Stimulated activated CD8-positive, alpha-beta memory T cell treated with anti-CD3 and anti-CD28 coated beads, Interleukin-2, amount 100 ng/mL, for 1 hour (primary cell): ENCODE measurements at regions not wholly inside any gene's neighbourhood (a gene's known extent, or its start where the extent isn't known, plus 50 kb on each side); places are given as distances from the start of the nearest gene placed in this dataset.

ENCODE experiments used
- DNase-seq, 2 donors: peaks; one replicate each; pipeline ENCODE4 v3.0.0-alpha.2; 2020; ENCODE audit warnings: low read depth in 2 of 2

GRCh38 chr6:105767541-105767940, 318.6 kb upstream of the PRDM1 start:
- no peak for DNase-seq

- DNase-seq = no peak
These were observed 320.9 kb upstream of the PRDM1 start for GRCh38 chr6:105765239-105765638.

DNA sequence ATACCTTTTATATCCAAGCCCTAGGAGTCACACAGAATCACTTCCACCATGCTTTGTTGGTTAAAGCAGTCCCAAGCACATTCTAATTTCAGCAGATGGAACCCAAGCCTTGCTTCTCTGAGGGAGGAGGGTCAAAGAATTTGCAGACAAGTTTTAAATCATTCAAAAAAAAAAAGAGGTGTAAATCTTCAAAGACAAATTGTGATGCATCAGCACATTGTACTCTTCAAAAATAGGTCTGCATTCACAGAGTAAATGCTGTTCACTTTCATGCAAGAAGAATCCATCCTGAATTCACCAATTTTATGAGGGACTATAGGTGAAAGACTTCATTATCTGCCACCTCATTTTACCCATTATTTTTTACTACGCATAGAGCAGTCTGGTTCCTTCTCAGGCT, 321.8 kb upstream of the PRDM1 start:
- DNase-seq = no peak

- no peak for DNase-seq
These were observed 322.3 kb upstream of the PRDM1 start for GRCh38 chr6:105763866-105764265.

GRCh38 chr6:105760746-105761145, 325.4 kb upstream of the PRDM1 start:
- no peak for DNase-seq

DNA sequence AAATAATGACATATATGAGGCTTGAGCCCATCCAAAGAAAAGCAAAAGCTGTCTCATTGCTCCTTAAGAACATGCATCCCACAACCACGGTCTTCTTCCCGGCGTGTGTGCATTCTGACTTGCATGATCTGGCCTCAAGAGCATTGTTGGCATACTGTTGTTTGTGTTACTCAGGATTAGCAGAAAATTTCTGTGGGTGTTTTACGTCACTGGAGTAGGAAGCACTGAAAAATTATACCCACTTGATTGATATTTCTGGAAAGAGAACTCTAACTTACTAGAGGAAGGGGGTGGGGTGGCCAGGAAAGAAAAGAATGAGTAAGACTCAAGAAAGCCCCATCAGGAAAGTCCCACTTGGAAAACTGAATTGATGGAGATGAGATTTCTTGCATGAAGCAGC, 326.2 kb upstream of the PRDM1 start:
- DNase-seq = no peak

DNA sequence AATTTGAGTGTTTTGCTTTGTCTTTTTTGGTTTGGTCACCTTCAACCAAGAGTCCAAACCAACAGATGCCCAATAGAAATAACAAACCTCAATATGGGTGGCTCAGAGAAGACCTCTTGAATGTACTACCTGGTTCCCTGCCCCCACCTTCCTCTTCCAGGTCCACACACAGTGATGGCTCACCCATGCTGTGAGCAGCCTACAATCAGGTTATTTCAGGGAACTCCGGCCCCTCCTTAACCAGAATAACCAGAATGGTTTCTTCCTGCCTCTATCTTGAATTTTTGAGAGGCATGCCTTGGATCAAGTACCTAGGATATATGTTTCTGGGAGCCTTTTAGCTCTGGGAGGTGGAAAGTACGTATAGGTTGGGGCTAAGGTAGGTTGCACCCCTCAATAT, 327.1 kb upstream of the PRDM1 start:
- DNase-seq = no peak

GRCh38 chr6:105757512-105758200, 328.5 kb upstream of the PRDM1 start:
- DNase-seq = no peak

- no peak for DNase-seq
These were observed 330.3 kb upstream of the PRDM1 start for GRCh38 chr6:105755885-105756284.

DNA sequence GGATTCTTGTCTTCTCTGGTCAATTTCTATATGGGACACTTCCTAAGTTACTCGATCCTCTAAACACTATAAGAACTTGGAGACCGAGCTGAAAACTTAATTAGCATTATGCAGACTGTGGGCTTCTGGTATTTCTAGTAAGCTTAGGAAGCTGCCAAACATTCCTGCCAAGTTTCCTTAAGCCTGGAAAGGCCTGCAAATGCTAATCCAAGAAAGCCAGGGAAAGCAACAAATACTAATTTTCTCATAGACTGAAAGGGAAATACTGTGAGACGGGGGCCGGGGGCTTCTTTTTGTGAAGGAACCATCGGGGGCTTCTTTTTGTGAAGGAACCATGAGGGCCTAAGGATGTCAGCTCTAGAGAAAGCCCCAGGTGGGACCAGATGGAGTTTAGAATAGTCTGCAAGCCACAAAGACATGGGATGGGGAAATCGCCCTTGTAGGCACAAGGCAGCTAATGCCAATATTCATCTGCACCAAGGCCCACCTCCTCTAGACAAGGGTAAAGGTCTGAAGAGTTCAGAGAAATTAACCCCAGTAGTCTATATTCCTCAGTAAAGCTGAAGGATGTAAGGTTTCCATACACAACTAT, 332.4 kb upstream of the PRDM1 start:
- DNase-seq = no peak

GRCh38 chr6:105753207-105753606, 332.9 kb upstream of the PRDM1 start:
- DNase-seq = no peak

GRCh38 chr6:105750089-105750488, 336.0 kb upstream of the PRDM1 start:
- DNase-seq = no peak

DNA sequence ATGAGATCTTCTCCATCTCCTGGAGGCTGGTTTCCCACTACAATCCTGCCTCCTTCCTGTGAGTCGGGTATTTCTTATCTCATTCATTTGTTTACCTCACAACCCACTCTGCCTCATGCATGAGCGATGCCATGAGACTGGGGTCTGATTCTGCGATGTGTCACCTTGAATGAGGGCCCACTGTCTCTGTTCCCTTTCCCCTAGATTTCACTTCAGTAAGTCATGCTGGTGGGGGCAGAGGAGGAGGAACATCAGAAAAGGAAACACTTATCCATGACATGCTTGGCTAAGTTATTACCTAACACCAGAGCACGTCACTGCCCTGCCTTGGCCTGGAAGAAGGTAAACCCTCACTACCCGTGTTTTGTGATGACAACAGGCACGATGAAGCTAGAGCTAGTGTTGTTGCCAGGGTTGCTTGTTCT, 337.4 kb upstream of the PRDM1 start:
- DNase-seq = no peak

DNA sequence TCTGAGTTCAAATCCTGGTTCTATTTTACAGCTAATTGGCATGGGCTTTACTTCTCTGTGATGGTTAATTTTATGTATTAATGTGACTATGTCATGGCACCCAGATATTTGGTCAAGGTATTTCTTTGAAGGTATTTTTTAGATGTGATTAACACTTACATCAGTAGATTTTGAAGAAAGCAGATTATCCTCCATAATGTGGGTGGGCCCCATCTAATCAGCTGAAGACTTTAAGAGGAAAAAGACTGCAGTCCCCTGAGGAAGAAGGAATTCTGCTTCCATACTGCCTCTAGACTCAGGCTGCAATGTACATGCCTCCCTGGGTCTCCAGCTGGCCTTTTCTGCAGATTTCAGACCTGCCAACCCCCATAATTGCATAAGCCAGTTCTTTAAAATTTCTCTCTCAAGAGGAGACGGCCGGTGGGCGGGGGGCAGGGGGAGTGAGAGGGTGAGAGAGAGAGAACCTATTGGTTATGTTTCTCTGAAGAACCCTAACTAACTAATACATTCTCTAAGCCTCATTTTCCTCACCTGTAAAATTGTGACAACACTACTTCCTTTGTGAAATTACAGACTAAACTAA, 338.2 kb upstream of the PRDM1 start:
- DNase-seq = no peak

DNA sequence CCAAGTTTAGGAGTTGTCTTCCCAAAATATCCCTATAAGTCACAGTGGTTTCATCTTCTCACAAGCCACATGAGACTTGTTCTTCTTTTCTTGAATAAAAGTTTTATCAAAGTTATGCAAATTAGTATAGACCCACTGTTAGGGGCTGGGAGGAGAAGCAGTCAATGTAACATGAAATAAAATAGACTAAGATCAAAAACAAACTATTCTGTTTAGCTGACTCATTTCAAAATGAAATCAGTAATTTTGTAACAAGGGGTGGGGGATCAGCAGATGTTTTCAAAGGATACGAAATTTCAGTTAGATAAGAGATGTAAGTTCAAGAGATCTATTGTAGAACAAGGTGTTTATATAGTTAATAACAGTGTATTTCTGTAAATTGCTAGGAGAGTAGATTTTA, 339.6 kb upstream of the PRDM1 start:
- no peak for DNase-seq

DNA sequence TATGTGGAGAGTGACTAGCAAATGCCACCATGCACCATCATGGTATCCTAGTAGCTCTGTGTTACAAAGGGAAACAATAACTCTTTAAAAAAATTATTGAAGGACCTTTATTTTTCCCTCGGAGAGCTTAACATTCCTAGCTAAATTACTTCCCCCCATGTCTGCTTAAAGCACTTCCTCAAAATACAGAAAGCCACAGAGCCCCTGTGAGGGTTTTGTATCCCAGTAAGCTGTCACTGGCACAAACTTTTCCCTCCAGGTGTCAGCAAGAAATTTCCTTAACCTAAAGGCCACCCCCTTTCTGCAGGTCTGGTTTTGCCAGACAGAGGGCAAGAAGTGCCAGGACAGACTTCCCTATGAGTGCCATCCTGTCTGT, 340.0 kb upstream of the PRDM1 start:
- no peak for DNase-seq

DNA sequence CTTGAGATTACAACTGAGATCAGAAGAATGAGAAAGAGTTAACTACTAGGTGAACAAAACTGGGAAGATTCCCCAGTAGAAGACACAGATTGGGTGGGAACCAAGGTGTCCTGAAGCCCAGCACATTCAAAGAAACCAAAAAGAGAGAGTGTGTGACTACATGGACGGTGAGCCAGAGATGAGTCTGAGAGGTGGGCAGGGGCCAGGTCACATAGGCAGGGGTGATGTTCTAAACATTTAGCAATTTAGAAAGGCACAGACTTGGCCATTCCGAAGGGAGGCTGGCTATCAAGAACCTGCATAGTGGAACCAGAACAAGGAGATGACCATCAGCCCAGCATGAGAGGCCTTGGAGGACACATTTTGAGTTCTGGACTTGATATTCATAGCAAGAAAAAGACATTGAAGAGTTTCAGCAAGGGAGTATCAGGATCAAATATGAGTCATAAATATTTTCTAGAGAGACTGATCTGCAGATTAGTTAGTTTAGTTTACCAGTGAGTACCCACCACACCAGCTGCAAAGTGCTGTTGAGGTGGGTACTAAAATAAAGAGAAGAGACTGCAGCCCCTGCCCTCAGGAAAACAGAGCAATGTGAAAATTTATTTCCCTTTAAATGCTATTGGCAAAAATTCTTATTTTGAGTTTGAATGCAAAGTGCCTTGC, 340.5 kb upstream of the PRDM1 start:
- no peak for DNase-seq

DNA sequence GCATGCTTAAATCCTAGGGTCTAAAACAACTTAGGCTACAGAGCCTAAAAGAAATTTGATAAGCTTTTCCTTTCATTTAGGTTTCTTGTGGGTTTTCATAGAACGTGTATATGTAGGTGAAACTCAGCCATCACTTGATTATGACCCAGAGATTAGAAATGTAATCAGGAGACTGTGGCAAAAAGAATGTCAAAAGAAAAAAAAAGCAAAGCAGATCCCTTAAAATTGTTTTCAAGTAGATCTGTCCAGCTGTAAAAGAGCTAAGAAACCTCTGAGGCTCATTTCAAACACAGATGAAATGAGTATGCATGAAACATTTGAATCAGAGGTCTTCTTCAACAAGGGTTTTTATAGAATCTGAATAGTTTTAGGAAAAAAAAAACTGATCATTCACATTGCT, 341.3 kb upstream of the PRDM1 start:
- no peak for DNase-seq

DNA sequence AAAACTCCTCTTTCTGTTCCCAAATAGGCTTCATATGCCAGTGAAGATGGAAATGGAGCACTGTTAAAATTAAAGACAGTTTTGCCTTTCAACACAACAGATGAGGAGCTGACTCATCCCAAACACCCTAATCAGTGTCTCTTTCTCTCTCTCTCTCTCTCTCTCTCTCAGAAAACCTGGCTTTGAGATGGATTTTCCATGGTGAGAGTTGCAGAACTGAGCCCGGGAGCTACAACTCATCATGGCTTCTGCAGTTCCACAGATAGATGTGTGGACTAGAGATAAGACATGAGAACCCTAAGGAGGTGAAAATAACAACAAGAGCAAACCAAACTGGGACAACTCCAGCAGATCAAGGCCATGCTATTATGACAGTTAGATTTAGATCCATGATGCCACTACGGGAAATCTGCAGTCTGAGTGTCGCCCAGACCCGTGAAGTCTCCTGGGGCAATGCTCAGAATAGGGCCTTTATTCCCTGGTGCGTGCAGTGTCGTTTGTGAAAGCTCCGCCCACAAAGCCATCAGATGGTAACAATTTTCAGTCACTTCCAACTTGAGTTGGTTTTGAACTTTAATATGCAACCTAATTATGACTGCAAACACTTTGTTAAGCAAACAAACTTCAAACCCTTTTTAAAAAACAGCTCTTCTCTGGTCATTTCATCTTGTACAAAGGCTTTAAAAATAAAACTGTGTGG, 338.2 kb upstream of the PREP start:
- no peak for DNase-seq

DNA sequence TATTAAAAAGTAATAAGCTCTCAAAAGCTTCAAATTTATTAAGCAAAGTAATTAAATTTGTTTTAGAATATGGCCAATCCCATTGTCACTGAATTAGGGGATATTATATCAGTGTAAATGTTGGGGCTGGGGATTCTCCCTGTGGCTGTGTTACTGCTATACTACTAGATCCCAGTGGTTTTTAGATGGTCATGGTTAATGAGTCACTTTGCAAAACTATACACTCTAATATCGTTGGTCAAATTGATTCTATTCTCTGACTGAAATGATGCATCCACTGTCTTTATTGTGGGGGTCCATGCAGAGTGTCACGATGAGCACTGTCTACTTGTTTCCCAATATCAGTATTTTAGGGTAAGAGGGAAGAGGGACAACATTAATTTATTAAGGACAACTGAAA, 336.9 kb upstream of the PREP start:
- no peak for DNase-seq

GRCh38 chr6:105733556-105734162, 330.8 kb upstream of the PREP start:
- DNase-seq = no peak

GRCh38 chr6:105728995-105729394, 326.1 kb upstream of the PREP start:
- no peak for DNase-seq
